Suprapubic skin (tissue), 4 donors: ENCODE measurements at regions not wholly inside any gene's neighbourhood (a gene's known extent, or its start where the extent isn't known, plus 50 kb on each side); places are given as distances from the start of the nearest gene placed in this dataset.

Experiments used
- DNase-seq, 2 donors: peaks; one replicate each; pipeline ENCODE4 v3.0.0-alpha.2; 2019; ENCODE audit warnings: low spot score in 2 of 2
- H3K27ac ChIP-seq: fragments of 200-600 bp; sonication (generic); one replicate; pipeline ENCODE4 v1.5.1; 2019
- H3K27me3 ChIP-seq: fragments of 200-600 bp; sonication (generic); one replicate; pipeline ENCODE4 v1.5.1; 2019
- H3K36me3 ChIP-seq: fragments of 200-600 bp; sonication (generic); one replicate; pipeline ENCODE4 v1.5.1; 2019
- H3K4me1 ChIP-seq: fragments of 200-600 bp; sonication (generic); one replicate; pipeline ENCODE4 v1.5.1; 2019
- H3K4me3 ChIP-seq: fragments of 200-600 bp; sonication (generic); one replicate; pipeline ENCODE4 v1.5.1; 2019; ENCODE audit warnings: mild to moderate bottlenecking
- H3K9me3 ChIP-seq: fragments of 200-600 bp; sonication (generic); one replicate; pipeline ENCODE4 v1.5.1; 2019
- EP300 ChIP-seq: sonication (generic); formaldehyde crosslinking; IDR thresholded peaks from one replicate; pipeline ENCODE4 v1.6.1; 2017; ENCODE audit warnings: antibody characterized with exemption
- POLR2A ChIP-seq, 2 donors: fragments of 450-650 bp; IDR thresholded peaks; one replicate each; pipeline ENCODE4 v1.6.1; 2017; ENCODE audit warnings: antibody characterized with exemption in 2 of 2, mild to moderate bottlenecking in 2 of 2, moderate library complexity in 2 of 2
- POLR2AphosphoS5 ChIP-seq, 3 donors: sonication (generic); formaldehyde crosslinking; IDR thresholded peaks; one replicate each; pipeline ENCODE4 v1.6.1; 2017; ENCODE audit warnings: antibody characterized with exemption in 3 of 3
- WGBS: methylation state at CpG from one replicate; pipeline ENCODE4 v1.1.5; 2018; 5-methylcytosine and 5-hydroxymethylcytosine counted together
- TF ChIP-seq, protein P1 (sequence below), 2 donors: fragments of 200-600 bp in 1 of 2; fragments of 450-650 bp in 1 of 2; sonication (generic) in 1 of 2; IDR thresholded peaks; one replicate each; pipeline ENCODE4 v1.5.1; 2016 to 2019; ENCODE audit warnings: antibody characterized with exemption in 2 of 2, mild to moderate bottlenecking in 1 of 2, moderate library complexity in 1 of 2

DNA sequence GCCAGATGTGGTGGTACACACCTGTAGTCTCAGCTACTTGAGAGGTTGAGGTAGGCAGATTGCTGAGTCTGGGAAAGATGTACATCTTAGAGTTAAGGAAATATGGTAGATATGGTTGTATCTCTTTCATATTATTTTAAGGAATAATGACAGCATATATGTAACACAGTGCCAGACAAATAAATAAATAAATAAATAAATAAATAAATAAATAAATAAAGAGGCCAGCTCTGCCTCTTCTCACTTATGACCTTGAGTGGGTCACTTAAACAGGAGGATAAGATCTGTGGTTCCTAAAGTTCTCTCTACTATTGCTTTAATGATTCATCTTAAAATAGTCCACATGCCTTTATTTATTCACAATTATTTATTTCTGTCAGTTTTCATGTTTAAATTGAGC is 890.9 kb upstream of the TENM4 start:
- Histone ChIP-seq H3K9me3 (no peaks in the 10 kb centered on the region), H3K4me3 (no peak overlapping the region), H3K27me3 (no peaks in the 10 kb centered on the region), H3K27ac (no peak overlapping the region), H3K4me1 (no peaks in the 10 kb centered on the region), H3K36me3 (no peaks in the 10 kb centered on the region)
- TF ChIP-seq POLR2A (IDR thresholded peaks at IDR 0.05) (no peak), POLR2AphosphoS5 (IDR thresholded peaks at IDR 0.05) (no peak)
- TF ChIP-seq, protein P1, sequence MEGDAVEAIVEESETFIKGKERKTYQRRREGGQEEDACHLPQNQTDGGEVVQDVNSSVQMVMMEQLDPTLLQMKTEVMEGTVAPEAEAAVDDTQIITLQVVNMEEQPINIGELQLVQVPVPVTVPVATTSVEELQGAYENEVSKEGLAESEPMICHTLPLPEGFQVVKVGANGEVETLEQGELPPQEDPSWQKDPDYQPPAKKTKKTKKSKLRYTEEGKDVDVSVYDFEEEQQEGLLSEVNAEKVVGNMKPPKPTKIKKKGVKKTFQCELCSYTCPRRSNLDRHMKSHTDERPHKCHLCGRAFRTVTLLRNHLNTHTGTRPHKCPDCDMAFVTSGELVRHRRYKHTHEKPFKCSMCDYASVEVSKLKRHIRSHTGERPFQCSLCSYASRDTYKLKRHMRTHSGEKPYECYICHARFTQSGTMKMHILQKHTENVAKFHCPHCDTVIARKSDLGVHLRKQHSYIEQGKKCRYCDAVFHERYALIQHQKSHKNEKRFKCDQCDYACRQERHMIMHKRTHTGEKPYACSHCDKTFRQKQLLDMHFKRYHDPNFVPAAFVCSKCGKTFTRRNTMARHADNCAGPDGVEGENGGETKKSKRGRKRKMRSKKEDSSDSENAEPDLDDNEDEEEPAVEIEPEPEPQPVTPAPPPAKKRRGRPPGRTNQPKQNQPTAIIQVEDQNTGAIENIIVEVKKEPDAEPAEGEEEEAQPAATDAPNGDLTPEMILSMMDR (IDR thresholded peaks at IDR 0.05): no peak
- DNase-seq: no peak

DNA sequence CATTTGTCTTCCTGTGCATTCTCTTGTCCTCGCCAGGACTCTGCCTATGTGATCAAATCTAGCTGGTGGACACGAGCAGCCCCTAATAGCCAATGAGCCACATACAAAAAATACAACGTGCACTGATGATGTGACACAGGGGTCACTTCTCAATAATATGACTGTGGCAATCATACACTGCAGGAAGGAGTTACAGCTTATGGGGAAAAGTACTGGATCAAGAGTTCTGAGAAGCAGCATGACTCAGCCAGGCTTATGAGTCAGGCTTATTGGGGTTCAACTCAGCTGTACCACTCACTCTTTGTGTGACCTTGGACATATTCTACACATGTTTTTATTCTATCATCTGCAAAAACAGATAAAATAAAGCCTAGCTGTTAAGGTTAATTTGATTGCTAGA is 889.4 kb upstream of the TENM4 start:
- TF ChIP-seq POLR2AphosphoS5 (IDR thresholded peaks at IDR 0.05): no peak
- no peak for TF ChIP-seq EP300
- TF ChIP-seq POLR2A (IDR thresholded peaks at IDR 0.05): no peak
- TF ChIP-seq, protein P1 (IDR thresholded peaks at IDR 0.05): no peak
- WGBS: 84% methylated on average over 3 of the region's 3 CpGs
- H3K36me3 ChIP-seq: no peaks in the 10 kb centered on the region
- no peak overlapping the region for H3K4me3 ChIP-seq
- no peaks in the 10 kb centered on the region for H3K4me1 ChIP-seq
- no peak for DNase-seq
- H3K27ac ChIP-seq: no peak overlapping the region
- no peaks in the 10 kb centered on the region for H3K27me3 ChIP-seq
- H3K9me3 ChIP-seq: no peaks in the 10 kb centered on the region

DNA sequence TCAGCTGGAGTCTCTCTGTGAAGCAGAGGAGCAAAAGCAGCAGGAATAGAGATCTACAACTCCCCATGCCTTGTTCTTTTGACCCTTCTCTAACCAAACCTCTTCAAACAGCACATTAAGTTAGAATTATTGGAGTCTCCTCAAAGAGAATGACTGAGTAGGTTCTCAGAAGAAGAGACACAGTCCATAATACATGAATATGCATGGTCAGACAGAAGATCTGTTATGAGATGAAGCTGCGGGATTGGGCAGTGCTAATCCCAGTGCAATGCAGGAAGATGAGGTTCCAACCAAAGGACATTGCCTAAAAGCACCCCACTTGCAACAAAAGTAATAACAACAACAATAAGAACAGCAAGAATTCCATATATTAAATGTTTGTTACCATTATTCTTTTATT is 887.9 kb upstream of the TENM4 start:
- Histone ChIP-seq H3K36me3 (no peaks in the 10 kb centered on the region), H3K9me3 (no peaks in the 10 kb centered on the region), H3K4me3 (no peak overlapping the region), H3K27me3 (no peaks in the 10 kb centered on the region), H3K4me1 (no peaks in the 10 kb centered on the region), H3K27ac (no peak overlapping the region)
- TF ChIP-seq, protein P1 (IDR thresholded peaks at IDR 0.05): no peak
- TF ChIP-seq POLR2A (IDR thresholded peaks at IDR 0.05) (no peak), POLR2AphosphoS5 (IDR thresholded peaks at IDR 0.05) (no peak), EP300 (no peak)
- DNase-seq: no peak
- 92% methylated on average over 1 of the region's 1 CpG for WGBS

DNA sequence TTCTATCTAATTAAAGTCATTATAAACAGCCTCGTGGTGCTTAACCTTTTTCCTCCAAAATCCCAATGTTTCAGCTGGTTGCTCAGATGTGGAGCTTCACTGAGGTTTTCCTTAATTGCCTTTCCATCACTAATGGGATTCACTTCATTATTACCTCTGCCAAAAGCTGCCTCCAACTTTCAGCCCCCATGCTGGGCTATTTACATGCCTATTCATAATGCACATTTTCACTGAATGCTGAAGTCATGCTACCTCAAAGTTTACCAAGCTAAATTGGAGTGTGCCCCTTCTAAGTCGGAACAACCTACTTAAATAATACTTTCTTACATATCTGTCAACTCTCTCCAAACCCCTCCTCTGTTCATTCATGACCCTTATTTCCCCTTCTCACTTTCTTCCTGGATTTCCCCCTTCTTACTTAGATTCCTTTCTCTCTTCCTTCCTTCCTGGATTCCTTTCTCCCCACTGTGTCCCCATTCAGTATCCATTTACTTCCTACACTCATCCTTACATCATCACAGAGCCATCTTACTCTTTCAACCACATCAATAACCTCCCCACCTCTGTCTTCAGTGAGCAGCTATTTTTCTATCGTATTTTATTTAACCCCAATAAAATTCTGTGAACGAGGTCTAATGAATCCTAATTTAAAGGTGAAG is 887.3 kb upstream of the TENM4 start:
- Histone ChIP-seq H3K9me3 (no peaks in the 10 kb centered on the region), H3K27ac (no peak overlapping the region), H3K27me3 (no peaks in the 10 kb centered on the region), H3K4me1 (no peaks in the 10 kb centered on the region), H3K4me3 (no peak overlapping the region), H3K36me3 (no peaks in the 10 kb centered on the region)
- WGBS: 76% methylated on average over 4 of the region's 4 CpGs
- DNase-seq: no peak
- TF ChIP-seq EP300 (no peak), POLR2AphosphoS5 (IDR thresholded peaks at IDR 0.05) (no peak), POLR2A (IDR thresholded peaks at IDR 0.05) (no peak)
- TF ChIP-seq, protein P1 (IDR thresholded peaks at IDR 0.05): no peak

DNA sequence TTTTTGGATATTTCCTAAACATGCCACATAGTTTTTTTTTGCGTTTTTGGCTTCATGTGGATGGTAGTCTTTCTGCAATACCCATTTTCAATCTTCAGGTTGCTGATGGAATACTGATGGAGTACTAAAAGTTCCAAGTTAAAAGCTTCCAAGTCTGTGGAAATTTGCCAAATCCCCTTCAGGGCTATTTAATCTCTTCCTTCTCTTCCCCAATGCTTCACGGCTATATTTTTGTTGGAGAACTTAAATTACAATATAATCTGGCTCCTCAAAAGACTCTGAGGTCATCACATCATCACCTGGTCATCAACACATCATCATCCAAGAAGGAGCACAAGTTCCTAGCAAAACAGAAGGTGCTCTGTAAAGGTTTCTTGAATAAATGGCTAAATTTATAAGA is 881.0 kb upstream of the TENM4 start:
- no peak overlapping the region for H3K27ac ChIP-seq
- TF ChIP-seq, protein P1 (IDR thresholded peaks at IDR 0.05): no peak
- TF ChIP-seq POLR2AphosphoS5 (IDR thresholded peaks at IDR 0.05): no peak
- no peak for TF ChIP-seq POLR2A (IDR thresholded peaks at IDR 0.05)
- no peak for TF ChIP-seq EP300
- DNase-seq: no peak
- no peaks in the 10 kb centered on the region for H3K27me3 ChIP-seq
- H3K36me3 ChIP-seq: no peaks in the 10 kb centered on the region
- WGBS: 41% methylated on average over 2 of the region's 2 CpGs
- H3K4me3 ChIP-seq: no peak overlapping the region
- no peaks in the 10 kb centered on the region for H3K9me3 ChIP-seq
- no peaks in the 10 kb centered on the region for H3K4me1 ChIP-seq
